Kidney epithelial cell (primary cell): ENCODE measurements at regions not wholly inside any gene's neighbourhood (a gene's known extent, or its start where the extent isn't known, plus 50 kb on each side); places are given as distances from the start of the nearest gene placed in this dataset.

ENCODE experiments used
- DNase-seq: peaks from one replicate; pipeline ENCODE4 v3.0.0-alpha.2; 2010; ENCODE audit warnings: low read depth
- H3K27me3 ChIP-seq: 2 replicates; pipeline ENCODE4 v1.6.0; 2011; ENCODE audit warnings: low read length; ENCODE audit not compliant: control insufficient read depth, insufficient read depth
- H3K36me3 ChIP-seq: 2 replicates; pipeline ENCODE4 v1.5.1; 2011; ENCODE audit warnings: low read length; ENCODE audit not compliant: control insufficient read depth, insufficient read depth
- H3K4me3 ChIP-seq: 2 replicates; pipeline ENCODE4 v1.5.1; 2011; ENCODE audit warnings: low read depth, mild to moderate bottlenecking, control low read depth, low read length
- TF ChIP-seq, protein P1 (sequence below): IDR thresholded peaks from 2 replicates; pipeline ENCODE4 v1.5.1; 2011; ENCODE audit warnings: mild to moderate bottlenecking, moderate library complexity, low read length, control low read depth, inconsistent platforms; ENCODE audit not compliant: insufficient read depth, poor library complexity, severe bottlenecking

DNA sequence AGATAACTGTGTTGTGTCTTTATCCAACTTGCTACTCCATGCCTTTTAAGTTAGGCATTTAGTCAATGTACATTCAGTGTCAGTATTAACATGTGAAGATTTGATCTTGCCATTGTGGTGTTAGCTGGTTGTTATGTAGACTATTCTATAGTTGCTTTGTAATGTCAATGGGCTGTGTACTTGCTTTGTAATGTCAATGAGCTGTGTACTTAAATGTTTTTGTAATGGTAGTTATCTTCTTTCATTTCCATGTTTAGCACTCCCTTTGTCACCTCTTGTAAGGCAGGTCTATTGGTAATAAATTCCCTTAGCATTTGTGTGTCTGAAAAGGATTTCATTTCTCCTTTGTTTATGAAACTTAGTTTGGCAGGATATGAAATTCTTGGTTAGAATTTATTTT is 53.4 kb downstream of the MC4R start:
- TF ChIP-seq, protein P1, sequence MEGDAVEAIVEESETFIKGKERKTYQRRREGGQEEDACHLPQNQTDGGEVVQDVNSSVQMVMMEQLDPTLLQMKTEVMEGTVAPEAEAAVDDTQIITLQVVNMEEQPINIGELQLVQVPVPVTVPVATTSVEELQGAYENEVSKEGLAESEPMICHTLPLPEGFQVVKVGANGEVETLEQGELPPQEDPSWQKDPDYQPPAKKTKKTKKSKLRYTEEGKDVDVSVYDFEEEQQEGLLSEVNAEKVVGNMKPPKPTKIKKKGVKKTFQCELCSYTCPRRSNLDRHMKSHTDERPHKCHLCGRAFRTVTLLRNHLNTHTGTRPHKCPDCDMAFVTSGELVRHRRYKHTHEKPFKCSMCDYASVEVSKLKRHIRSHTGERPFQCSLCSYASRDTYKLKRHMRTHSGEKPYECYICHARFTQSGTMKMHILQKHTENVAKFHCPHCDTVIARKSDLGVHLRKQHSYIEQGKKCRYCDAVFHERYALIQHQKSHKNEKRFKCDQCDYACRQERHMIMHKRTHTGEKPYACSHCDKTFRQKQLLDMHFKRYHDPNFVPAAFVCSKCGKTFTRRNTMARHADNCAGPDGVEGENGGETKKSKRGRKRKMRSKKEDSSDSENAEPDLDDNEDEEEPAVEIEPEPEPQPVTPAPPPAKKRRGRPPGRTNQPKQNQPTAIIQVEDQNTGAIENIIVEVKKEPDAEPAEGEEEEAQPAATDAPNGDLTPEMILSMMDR, result no peak
- H3K27me3 ChIP-seq, result no peaks in the 10 kb centered on the region

GRCh38 chr18:60311676-60312360 is 60.8 kb downstream of the MC4R start:
- no peak for DNase-seq

More for the DNA sequence above, 53.4 kb downstream of the MC4R start:
- DNase-seq, result no peak
- H3K4me3 ChIP-seq, result no peak overlapping the region
- H3K36me3 ChIP-seq, result no peaks in the 10 kb centered on the region

GRCh38 chr18:60295674-60296073 is 76.9 kb downstream of the MC4R start:
- Histone ChIP-seq H3K27me3 (no peaks in the 10 kb centered on the region), H3K36me3 (no peaks in the 10 kb centered on the region), H3K4me3 (no peak overlapping the region)
- DNase-seq, result peak; percentile 25
- TF ChIP-seq, protein P1, result no peak

More at GRCh38 chr18:60311676-60312360, 60.8 kb downstream of the MC4R start:
- TF ChIP-seq, protein P1, result no peak
- H3K4me3 ChIP-seq, result no peak overlapping the region
- H3K27me3 ChIP-seq, result no peaks in the 10 kb centered on the region
- H3K36me3 ChIP-seq, result no peaks in the 10 kb centered on the region

GRCh38 chr18:60292186-60292585 is 80.4 kb downstream of the MC4R start:
- H3K36me3 ChIP-seq, result no peaks in the 10 kb centered on the region
- no peak for DNase-seq
- H3K27me3 ChIP-seq, result no peaks in the 10 kb centered on the region
- no peak overlapping the region for H3K4me3 ChIP-seq
- TF ChIP-seq, protein P1, result no peak

GRCh38 chr18:60279391-60279790 is 93.2 kb downstream of the MC4R start:
- Histone ChIP-seq H3K27me3 (no peaks in the 10 kb centered on the region), H3K4me3 (no peak overlapping the region), H3K36me3 (no peaks in the 10 kb centered on the region)
- no peak for DNase-seq
- TF ChIP-seq, protein P1, result no peak
